ENCODE measurements at regions not wholly inside any gene's neighbourhood (a gene's known extent, or its start where the extent isn't known, plus 50 kb on each side); places are given as distances from the start of the nearest gene placed in this dataset.
"Not testable (repeated sequence)": the region's sequence is repeated elsewhere in the genome, so short reads cannot be mapped to it uniquely, and the experiment has no call there.

DNA sequence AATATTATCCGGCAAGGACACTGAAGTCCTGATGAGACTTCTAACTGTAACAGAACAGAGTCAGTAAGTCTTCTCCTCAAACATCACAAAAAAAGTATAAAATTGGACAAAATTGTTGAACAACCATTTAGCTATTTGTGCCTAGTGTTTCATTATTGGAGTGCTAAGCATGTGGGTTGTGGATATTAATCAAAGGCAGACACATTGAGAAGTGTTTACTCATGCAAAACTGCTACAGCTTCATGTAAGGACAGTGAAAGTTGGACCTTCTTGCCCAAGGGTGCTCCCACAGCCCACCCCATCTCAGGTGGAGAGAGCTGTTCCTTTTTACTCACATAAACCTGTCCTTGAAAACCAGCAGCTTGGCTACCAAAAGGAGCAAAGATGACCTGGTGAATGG, 355.1 kb upstream of the DAB2 start:
- no peak for DNase-seq

DNA sequence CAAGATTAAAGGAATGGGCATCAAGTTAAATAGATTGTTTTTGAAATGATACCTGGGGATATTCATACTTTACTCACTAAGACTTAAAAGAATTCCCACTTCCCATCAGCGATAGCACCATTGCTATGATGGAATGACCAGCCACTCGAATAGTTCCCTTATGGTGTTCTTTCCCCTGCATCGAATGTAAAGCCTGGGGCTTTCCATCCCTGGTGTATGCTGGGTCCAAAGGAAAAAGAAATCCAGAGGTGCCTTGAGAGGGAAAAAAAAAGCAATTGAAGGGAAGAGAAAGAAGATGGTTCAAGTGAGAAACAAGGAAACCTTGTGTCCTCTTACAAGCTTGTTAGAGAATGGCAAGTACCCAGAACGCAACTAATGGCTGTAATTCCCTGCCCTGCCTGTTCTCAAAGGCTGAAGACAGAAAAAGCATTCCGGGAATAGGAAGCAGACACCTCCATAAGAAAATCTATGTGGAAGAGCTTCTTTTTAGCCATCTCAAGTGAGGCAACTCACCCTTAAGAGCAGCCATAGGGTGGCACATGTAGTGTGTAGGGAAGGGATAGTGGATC, 351.1 kb upstream of the DAB2 start:
- DNase-seq = no peak

DNA sequence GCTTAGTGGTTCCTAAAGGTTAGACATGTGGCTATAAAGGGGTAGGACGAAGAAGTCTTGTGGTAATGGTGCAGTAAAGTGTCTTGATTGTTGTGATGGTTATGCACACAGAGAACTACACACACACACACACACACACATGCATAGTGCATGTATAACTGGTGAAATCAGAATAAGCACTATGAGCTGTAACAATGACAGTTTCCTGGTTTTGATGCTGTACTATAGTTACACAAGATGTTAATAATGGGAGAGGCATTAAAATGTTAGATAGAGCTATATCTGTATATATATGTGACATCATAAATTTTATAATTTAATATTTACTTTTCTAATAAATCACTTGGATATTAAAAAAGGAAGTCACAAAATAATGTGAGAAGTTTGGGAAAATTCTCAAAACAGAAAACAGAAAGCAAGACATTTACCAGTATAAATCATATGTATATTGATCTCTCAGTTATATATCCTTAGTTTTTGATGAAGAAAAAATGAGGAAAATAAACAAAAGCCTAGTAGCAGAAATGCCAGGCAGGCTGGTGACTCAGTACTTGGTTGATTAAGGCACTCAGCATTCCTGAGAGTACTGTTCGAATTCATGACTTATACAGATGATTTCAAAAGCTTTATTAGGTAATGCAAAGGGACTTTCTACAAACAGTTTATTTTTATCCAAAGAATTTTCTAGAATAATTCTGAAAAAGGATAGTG, 350.5 kb upstream of the DAB2 start:
- DNase-seq = no peak

DNA sequence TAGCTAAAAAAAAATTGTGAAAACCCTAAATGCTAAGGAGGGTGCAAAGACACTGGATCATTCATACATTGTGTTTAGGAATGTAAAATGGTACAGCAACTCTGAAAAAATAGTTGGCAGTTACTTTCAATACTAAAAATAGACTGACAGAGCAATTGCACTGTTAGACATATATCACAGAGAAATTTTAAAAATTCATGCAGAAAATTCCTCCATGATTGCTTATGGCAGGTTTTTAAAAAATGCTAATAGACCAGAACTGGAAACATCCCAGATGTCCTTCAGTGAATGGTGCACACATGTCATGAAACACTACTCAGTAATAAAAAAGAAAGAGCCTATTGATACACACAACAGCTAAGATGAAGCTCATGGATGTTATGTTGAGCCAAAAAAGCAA, 349.8 kb upstream of the DAB2 start:
- DNase-seq = no peak

DNA sequence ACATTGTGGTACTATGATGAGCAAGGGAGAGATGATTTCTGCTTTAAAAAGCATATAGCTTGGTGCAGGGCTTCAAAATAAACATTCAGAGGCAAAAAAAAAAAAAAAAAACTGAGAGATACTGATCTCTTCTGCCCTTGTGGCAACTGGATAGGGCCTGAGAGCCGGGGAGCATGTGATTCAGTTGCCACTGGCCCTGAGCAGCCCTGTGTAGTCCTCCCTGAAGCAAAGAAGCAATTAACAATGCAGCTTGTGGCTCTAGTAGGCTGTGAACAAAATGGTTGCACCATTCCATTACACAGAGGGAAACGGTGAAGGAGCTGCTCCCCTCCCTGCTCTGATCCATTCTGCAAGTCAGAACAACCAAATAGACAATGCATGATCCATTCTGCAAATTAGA, 347.5 kb upstream of the DAB2 start:
- DNase-seq = no peak

DNA sequence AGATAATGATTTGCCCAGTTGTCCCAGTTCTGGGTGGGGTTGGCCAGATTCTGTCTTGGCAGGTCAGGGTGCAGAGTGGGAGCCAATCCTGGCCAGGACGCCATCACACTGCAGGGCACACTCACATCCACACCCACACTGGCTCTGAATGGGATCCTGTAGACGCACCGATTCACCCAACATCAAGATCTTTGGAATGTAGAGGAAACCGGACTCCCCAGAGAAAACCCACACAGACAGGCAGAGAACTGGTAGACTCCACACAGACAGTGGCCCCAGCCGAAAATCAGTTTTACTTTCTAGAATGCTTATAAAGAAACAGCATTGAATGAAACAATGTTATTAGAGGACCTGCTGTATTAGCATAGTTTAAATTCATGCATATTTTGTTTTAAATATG, 343.1 kb upstream of the DAB2 start:
- DNase-seq = no peak

DNA sequence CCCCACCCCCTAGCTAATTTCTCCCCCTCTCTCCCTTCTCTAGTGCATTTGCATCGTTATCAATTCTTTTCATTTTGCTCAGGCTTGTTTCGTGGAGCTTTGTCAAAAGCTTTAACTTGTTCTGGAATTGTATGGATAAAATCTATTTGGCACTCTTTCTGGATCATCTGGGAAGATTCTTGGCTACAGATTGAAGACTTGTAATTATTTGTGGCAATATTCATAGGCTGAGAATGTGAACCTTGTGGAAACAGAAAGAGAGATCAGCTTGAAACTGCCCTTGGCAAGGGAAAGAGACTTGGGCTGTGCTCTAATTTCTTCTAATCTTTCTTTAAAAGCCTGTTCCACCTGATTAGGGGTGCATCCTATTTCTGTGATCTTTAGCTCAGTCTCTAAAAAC, 340.6 kb upstream of the DAB2 start:
- DNase-seq = no peak

DNA sequence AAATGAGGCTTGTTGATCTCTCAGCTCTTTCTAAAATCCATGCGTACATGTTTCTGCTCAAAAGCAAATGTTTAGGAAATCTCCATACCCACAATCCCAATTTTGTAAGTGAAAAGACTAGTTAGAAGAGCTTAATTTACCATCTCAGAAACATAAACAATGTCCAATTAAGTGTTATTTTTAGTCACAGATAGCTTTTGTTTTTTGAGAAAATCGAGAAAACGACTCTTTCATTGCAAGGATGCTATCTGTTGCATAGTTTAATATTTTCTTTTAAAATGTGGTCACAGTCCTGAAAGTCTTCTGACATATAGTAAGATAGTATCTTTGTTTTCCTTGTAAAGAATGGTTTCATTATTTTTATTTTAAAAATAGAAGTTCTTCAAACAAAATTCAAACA, 338.0 kb upstream of the DAB2 start:
- no peak for DNase-seq

DNA sequence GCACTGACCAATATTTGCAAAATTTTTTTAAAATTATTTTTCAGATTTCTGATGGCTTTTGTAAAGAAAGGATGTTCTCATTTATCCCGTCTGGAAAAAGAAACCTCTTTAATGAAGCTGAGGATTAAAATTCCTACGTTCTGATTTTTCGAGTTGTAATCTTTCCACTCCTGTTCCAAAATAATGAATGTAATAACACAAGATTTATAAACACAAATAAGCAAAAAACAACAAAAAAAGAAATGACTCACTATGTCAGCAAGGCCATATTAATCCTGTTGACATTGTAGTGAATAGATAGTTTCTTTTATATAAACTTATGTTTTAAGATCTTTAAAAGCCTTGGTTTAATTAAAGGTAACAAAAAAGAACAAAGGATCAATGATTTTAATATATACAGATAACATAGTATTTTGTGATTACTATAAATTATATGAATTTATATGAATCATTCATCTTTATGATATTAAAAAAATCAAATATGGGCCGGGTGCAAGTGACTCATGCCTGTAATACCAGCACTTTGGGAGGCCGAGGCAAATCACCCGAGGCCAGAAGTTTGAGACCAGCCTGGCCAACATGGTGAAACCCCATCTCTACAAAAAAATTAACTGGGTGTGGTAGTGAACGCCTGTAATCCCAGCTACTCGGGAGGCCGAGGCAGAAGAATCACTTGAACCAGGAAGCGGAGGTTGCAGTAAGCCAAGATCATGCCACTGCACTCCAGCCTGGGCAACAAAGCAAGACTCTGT, 336.6 kb upstream of the DAB2 start:
- DNase-seq = no peak

DNA sequence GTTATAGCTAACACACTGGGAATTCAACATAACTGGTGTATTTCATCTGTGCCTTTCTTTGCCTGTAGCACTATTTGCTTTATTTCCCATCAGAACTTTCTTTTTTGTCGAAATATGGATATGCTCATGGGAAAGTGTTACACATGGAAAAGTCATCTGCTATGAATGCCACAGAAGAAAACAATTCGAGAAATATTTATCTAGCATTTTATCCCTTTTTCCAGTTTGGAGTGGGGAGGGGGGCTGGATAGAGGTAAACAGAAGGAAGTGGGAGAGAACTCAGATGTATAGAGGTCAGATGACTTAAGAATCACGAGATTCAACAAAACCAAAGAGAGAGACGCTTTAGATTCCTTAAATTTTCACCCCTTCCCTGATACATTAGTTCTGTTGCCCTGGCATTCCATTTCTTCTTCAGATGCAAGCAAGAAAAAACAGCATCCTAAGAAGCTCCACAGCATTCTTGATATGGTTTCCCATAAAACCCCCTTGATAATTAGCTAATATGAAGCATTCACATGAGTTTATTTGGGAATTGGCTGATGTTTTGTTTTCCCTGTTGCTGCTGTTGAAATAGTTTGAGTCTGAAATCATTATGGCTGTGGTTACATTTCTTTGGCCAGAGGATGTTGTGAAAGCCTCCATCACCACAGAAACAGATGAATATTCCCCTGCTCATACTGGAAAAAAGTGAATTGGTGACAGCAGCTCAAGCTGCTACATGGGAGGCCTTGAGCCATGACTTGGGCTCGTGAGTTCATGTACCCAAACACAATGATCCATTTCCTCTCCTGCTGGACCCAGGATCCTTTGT, 335.8 kb upstream of the DAB2 start:
- no peak for DNase-seq

DNA sequence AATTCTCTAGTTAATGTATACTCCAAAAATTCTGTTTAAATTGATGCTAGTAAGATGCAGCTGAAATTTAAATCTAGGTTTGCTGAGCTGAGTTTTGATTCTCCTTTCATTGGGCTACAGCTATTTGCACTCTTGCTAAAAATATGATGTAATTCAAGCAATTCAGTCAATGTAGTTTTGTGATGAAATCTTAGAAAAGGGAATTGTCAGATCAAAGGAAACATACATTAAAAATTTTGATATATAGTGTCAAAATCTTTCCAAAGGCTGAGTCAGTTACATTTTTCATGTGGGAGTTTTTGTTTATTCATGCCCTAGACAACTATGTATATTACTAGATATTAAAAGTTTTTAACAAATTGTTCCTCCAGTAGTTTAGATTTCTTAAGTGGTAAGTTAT, 334.9 kb upstream of the DAB2 start:
- no peak for DNase-seq

DNA sequence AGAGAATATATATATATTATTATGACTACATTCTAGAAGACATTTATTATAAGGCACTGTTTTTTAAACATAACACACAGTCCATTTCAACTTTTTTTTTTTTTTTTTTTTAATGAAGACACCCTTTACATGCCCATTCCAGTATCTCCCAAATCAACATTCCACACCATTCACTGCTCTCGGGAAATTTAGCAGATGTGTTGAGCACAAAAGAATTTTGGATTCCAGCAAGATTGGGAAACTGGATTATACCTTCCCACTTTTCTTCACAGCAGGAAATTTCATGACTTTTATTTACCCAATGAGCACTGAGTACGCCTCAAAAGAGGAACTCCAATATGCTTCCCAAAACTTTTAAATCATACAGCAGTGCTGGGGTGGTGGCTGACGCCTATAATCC, 333.6 kb upstream of the DAB2 start:
- no peak for DNase-seq

DNA sequence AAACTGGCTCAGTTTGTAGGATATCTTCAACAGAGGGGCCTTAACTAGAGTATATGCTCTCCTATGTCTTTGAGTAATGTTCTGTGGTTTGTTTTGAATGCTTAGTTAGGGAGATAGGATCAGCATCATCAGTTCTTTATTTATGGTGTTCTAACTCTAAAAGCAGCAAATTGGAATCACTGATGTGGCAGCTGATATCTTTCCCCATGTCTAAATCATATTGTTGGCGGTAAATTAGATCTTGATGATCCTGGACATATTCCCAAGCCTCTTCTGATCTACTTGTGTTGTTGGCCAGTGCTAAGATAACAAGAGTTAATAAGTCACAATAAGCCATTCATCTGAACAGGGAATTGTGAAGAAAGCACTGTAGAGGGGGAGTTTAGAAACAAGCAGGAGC, 332.4 kb upstream of the DAB2 start:
- DNase-seq = no peak

DNA sequence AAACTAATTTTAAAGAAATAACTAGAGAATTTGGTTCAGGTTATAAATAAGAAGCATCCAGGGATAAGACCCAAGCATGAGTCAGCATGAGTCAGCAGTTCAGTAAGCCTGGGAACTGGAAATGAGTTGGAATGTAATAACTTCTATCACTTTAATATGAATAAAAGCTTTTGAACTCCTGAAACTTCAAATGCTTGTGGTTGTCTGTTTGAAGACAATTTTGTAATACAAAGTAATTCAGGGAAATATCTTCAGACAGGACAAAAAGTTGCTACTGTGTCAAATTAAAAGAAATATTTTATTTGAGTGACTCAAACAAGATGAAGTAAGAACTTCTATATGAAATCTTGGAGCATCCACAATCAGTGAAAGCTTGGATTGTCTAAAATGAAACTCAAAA, 331.2 kb upstream of the DAB2 start:
- DNase-seq = no peak

DNA sequence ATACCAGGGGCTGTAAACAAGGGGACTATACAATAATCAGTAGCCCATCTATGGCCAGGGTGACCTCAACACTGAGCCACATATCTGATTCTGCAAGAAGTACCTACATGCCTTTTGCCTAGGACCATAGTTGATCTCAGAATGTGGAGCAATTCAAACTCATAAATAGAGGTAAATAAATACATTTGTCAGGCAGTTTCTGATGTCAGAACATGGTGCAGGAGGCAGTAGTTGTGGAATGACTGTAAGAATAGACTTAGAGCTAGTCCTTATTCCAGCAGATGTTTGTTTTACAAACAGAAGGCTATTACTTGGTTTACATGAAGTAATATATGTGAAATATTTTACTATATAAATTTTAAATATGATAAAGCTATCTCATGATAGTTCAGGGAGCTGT, 330.7 kb upstream of the DAB2 start:
- no peak for DNase-seq

DNA sequence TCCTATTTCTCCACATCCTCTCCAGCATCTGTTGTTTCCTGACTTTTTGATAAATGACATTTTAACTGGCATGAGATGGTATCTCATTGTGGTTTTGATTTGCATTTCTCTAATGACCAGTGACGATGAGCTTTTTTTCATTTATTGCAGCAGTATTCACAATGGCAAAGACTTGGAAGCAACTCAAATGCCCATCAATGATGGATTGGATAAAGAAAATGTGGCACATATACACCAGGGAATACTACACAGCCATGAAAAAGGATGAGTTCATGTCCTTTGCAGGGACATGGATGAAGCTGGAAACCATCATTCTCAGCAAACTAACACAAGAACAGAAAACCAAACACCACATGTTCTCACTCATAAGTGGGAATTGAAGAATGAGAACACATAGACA, 329.0 kb upstream of the DAB2 start:
- not testable (repeated sequence) for DNase-seq

DNA sequence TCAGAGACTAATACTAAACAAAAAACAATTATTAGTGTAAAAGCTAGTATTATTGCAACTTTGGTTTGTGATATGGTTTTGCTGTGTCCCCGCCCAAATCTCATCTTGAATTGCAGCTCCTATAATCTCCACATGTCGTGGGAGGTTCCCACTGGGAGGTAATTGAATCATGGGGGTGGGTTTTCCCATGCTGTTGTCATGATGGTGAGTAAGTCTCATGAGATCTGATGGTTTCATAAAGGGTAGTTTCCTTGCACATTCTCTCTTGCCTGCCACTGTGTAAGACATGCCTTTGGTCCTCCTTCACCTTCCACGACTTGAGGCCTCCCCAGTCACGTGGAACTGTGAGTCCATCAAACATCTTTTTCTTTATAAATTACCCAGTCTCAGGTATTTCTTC, 325.9 kb upstream of the DAB2 start:
- no peak for DNase-seq

DNA sequence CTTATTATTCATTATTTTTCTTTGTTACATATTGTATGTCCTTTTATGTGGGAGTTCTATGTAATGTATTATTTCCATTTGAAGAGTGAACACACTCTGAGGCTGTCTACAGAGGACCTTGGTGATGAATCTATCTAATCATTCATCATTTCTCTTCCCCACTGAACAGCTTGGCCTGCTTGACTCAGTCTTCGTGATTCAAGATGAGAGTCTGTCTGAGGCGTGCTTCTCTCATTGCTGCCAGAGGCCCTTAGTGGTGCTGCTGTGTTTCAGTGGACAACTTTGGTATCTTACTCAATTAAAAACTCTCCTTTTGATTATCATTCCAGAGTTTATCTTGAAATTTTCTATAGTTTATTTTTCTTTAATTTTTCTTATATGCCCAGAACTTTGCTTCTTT, 318.1 kb upstream of the DAB2 start:
- no peak for DNase-seq

DNA sequence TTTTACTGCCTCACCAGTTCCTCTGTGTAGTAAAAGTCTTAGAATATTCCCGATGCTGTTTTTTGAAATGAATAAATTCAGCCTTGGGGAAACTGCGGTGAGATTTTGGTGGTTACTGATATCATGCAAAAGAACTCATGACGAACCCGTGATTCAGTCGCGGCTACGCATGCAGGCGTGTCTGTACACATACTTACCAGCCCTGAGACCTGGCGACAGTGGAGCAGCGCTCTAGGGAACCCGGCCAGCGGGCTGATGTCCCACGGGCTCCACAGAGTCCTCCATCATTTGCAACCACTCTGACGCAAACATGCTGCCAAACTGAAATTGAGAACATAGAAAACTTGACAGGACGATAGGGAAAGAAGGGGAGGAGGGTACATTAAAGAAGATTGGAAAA, 315.6 kb upstream of the DAB2 start:
- no peak for DNase-seq

DNA sequence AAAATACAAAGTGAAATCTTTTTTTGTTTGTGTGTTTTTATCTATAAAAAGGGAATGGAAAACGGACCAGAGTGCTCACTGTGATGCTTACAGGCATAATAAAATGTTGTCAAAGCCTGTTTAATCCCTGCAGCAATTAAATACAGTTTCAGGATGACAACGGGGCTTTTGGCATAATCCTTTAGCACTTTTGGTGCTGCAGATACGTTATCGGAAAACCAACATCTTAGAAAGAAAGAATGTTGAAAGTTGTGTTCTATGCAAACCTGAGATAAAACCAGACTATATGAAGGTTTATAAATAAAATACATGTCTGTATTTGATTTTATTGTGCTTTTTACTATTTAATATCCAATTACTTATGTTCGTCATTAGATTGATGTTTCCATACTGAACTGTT, 307.4 kb upstream of the DAB2 start:
- DNase-seq = no peak

DNA sequence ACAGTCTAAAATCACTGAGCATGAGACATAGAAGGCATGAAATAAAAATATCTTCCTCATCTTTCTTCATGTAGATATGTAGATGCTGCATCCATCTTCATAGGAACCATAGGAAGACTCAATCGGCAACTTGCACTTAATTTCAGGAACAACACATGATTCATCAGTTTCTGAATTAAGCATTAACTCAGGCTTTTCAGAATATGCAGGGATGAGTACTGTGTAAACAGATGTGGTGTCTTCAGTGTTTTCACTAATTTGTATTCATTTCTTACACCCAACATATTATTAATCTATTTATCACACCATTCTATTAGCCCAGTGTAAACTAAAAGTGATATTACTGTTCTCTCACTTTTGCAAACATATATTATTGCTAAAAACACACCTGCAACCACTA, 305.9 kb upstream of the DAB2 start:
- DNase-seq = no peak

DNA sequence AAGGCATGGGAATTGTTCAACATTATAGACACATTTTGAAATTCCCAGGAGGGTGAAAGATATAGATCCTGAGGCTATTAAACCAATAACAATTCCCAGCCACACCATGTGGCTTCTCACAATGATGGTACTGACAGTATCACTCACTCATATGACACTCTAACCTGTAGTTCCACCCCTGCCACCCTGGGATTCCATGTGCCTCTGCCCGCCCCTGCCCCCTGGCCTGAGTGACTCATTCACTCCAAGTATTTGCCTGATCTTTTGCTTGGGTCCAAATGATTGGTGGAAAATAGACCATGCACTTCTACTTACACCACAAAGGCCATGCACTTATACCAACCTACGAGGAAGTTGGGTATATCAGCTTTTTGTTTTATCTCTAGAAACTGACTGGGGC, 305.2 kb upstream of the DAB2 start:
- DNase-seq = no peak

DNA sequence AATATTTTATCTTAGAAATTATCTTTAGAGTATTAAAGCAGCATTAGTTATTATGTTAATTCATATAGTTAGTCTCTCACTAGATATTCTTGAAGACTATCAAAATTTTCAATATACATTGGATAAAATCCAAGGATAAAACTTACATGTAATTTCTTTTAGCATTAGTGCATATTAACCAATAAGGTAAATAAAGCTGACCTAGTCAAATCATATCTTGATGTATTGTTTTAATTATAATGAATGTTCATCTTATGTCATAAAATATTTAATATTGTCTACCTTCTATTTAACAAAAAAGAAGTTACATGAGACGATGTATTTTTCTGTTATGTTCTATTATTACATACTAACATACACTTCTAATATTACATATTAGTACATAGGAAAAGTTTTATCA, 301.7 kb upstream of the DAB2 start:
- no peak for DNase-seq

DNA sequence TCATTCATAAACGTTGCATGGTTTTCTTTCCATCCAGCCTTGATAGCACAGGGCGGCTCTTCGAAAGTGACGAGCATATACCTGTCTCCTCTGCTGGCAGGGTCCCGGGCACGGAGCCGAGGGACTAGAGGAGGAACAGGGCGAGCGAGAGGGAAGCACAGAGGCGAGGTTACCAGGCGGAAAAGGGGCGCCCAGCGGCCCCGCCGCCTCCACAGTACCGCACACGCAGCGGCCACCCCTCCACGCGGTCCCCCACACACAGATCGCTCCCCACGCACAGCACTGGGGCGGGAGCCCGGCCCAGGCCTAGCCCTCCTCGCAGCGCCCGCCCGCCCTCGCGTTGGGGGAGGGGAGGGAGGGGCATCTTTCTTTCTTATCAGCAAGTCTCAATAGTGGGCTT, 296.6 kb upstream of the DAB2 start:
- DNase-seq = no peak
